ENCODE measurements at regions not wholly inside any gene's neighbourhood (a gene's known extent, or its start where the extent isn't known, plus 50 kb on each side); places are given as distances from the start of the nearest gene placed in this dataset.
"Not testable (repeated sequence)": the region's sequence is repeated elsewhere in the genome, so short reads cannot be mapped to it uniquely, and the experiment has no call there.

DNA sequence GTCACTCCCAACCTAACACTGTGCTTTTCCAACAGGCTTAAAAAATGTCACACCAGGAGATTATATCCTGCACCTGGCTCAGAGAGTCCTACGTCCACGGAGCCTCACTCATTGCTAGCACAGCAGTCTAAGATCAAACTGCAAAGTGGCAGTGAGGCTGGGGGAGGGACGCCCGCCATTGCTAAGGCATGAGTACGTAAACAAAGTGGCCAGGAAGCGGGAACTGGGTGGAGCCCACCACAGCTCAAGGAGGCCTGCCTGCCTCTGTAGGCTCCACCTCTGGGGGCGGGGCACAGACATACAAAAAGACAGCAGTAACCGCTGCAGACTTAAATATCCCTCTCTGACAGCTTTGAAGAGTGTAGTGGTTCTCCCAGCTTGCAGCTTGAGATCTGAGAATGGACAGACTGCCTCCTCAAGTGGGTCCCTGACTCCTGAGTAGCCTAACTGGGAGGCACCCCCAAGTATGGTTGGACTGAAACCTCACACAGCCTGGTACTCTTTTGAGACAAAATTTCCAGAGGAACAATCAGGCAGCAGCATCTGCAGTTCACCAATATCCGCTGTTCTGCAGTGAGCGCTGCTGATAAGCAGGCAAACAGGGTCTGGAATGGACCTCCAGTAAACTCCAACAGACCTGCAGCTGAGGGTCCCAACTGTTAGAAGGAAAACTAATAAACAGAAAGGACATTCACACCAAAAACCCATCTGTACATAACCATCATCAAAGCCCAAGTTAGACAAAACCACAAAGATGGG, 2986.4 kb upstream of the OR11H1 start:
- H3K9me3 Mint-ChIP-seq; H3K4me3 Mint-ChIP-seq; H3K27me3 Mint-ChIP-seq; H3K4me1 Mint-ChIP-seq (ENCODE audit: low read depth); intact Hi-C loops (cut with micrococcal nuclease); H3K27ac Mint-ChIP-seq; H3K36me3 Mint-ChIP-seq (ENCODE audit: low read depth): not testable (repeated sequence)

DNA sequence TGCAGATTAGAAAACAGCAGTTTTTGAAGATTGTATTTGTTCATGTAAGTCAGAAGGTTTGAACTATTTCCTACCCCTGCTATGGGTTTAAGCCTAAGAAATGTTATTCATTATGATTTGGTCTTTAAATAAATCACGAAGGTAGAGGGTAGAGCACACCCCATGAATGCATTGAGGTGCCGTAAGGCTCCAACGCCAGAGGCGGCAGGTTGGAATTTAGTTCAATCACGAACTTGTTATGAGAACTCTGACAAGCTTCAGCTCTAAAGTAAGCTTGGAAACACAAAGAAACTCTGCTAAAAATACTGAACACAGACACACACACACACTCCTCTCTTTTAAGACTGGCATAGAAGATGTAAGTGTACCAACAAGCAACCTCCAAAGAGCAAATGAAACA, 2974.6 kb upstream of the OR11H1 start:
- H3K4me3 Mint-ChIP-seq; H3K27me3 Mint-ChIP-seq; H3K4me1 Mint-ChIP-seq (ENCODE audit: low read depth); intact Hi-C loops (cut with micrococcal nuclease); H3K27ac Mint-ChIP-seq; H3K9me3 Mint-ChIP-seq; H3K36me3 Mint-ChIP-seq (ENCODE audit: low read depth): not testable (repeated sequence)

DNA sequence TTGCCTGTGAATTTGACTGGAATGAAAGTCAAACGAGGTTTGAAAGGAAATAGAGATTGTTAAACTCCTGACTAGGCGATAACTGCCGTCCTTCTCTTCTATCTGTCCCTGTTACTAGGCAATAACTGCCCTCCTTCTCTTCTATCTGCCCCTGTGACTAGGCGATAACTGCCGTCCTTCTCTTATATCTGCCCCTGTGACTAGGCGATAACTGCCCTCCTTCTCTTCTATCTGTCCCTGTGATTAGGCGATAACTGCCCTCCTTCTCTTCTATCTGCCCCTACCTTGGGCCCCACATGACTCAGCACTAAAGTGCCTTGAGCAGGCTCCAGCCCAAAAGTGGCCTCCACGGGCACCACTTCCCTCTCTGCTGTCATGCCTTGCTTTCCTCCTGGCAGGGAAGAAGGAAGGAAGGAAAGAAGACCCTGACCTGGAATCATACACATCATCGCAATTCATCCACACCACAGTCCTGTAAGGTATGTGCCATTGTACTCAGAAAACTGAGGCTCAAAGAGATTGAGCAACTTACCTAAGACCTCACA, 2973.3 kb upstream of the OR11H1 start:
- H3K4me1 Mint-ChIP-seq (ENCODE audit: low read depth); H3K36me3 Mint-ChIP-seq (ENCODE audit: low read depth); intact Hi-C loops (cut with micrococcal nuclease); H3K27me3 Mint-ChIP-seq; H3K27ac Mint-ChIP-seq; H3K9me3 Mint-ChIP-seq; H3K4me3 Mint-ChIP-seq: not testable (repeated sequence)

DNA sequence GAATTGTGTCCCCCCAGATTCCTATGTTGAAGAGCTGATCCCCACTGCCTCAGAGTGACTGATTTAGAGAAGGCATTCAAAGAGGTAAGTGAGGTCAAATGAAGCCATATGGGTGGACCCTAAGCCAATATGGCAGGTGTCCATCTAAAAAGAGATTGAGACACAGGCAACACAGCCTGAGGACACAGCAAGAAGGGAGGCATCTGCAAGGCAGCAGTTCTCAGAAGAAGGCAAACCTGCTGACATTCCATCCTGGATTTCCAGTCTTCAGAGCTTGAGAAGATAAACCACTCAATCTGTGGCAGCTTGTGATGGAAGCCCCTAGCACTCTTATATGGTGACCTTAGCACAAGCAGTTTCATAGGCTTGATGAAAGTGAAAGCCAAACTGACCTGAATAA, 2956.5 kb upstream of the OR11H1 start:
- H3K27me3 Mint-ChIP-seq; H3K4me3 Mint-ChIP-seq; H3K4me1 Mint-ChIP-seq (ENCODE audit: low read depth); H3K36me3 Mint-ChIP-seq (ENCODE audit: low read depth); intact Hi-C loops (cut with micrococcal nuclease); H3K27ac Mint-ChIP-seq: not testable (repeated sequence)
- peaks cover 21% of the 10 kb centered on the region for H3K9me3 Mint-ChIP-seq

DNA sequence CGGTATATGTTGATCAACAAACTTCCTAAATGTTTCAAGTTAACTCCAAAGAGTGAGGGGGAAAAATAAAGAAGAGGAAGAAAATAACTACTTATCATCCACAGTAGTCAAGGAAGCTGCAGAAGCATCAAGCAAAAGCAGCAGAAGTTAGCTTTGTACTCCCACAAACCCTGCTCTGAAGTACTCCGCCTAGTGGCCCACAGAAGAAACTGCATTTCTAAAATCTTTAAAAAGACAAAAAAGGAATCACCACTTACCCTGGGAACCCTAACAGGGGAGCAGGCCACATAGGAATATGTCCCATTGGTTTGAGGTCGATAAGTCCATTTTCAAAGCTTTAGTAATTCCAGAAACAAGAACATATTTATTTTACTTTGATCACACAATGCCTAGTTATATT, 2948.3 kb upstream of the OR11H1 start:
- H3K27ac Mint-ChIP-seq; H3K4me3 Mint-ChIP-seq; H3K4me1 Mint-ChIP-seq (ENCODE audit: low read depth); H3K36me3 Mint-ChIP-seq (ENCODE audit: low read depth); intact Hi-C loops (cut with micrococcal nuclease); H3K27me3 Mint-ChIP-seq: not testable (repeated sequence)
- H3K9me3 Mint-ChIP-seq = peaks cover 11% of the 10 kb centered on the region

DNA sequence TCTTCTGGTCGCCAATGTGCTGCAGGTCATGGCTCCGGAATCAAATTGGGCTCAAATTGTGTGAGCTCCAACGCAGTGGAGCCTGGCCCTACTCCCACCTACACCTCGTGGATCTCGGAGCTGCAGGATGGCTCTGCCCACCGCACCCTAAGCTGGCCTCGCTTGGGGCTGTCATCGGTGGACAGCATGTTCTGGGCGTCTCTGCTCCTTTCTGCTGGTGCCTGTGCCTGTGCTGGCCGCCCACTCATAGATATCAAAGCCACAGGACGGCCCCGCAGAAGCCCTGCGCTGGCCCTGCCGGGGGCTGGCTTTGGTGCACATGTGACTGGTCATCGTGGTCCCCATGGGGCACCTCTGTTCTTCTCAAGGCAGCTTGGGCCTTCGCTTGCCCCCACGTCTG, 2943.5 kb upstream of the OR11H1 start:
- H3K36me3 Mint-ChIP-seq (ENCODE audit: low read depth); H3K27ac Mint-ChIP-seq; H3K27me3 Mint-ChIP-seq; H3K4me1 Mint-ChIP-seq (ENCODE audit: low read depth); H3K4me3 Mint-ChIP-seq; intact Hi-C loops (cut with micrococcal nuclease): not testable (repeated sequence)
- peaks cover 21% of the 10 kb centered on the region for H3K9me3 Mint-ChIP-seq

DNA sequence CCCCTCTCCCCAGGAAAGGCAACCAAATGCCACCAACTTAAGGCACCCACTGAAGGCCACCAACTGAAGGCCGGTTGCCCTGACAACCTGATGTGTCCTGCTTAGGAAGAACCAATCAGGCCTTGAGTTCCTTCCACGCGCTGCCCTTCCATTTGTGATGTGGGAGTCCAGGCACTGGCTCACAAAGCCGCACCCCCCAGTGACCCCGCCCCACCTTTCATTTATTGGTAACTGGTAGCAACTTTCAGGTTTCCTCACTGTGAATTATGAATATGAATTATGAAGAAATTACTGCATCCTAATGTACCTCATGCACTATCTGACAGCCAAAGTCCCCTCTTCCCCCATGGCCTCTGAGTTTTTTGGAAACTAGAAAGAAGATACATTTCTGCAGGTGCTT, 2943.1 kb upstream of the OR11H1 start:
- H3K4me3 Mint-ChIP-seq; intact Hi-C loops (cut with micrococcal nuclease); H3K4me1 Mint-ChIP-seq (ENCODE audit: low read depth); H3K36me3 Mint-ChIP-seq (ENCODE audit: low read depth); H3K27me3 Mint-ChIP-seq; H3K27ac Mint-ChIP-seq: not testable (repeated sequence)
- peaks cover 25% of the 10 kb centered on the region for H3K9me3 Mint-ChIP-seq

DNA sequence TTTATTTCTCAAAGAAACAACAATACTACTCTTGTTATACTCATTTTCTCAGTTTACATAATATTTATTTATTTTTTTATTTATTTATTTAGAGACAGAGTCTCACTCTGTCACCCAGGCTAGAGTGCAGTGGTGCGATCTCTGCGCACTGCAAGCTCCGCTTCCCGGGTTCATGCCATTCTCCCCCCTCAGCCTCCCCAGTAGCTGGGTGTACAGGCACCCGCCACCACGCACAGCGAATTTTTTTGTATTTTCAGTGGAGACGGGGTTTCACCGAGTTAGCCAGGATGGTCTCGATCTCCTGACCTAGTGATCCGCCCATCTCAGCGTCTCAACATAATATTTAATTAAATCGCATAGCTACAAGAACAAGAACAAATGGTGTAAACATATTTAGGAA, 2932.3 kb upstream of the OR11H1 start:
- peaks cover 66% of the 10 kb centered on the region for H3K9me3 Mint-ChIP-seq
- H3K27ac Mint-ChIP-seq; H3K36me3 Mint-ChIP-seq (ENCODE audit: low read depth); H3K4me1 Mint-ChIP-seq (ENCODE audit: low read depth); H3K4me3 Mint-ChIP-seq; H3K27me3 Mint-ChIP-seq; intact Hi-C loops (cut with micrococcal nuclease): not testable (repeated sequence)

DNA sequence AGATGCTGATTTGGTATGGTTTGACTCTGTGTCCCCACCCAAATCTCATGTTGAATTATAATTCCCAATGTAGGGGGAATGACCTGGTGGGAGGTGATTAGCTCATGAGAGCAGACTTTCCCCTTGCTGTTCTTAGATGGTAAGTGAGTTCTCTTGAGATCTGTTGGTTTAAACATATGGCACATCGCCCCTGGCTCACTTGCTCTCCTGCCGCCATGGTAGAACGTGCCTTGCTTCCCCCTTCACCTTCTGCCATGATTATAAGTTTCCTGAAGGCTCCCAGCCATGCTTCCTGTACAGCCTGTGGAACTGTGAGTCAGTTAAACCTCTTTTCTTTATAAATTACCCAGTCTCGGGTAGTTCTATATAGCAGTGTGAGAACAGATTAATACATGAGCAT, 2930.2 kb upstream of the OR11H1 start:
- H3K4me1 Mint-ChIP-seq (ENCODE audit: low read depth); H3K27me3 Mint-ChIP-seq; H3K27ac Mint-ChIP-seq; intact Hi-C loops (cut with micrococcal nuclease); H3K4me3 Mint-ChIP-seq; H3K36me3 Mint-ChIP-seq (ENCODE audit: low read depth): not testable (repeated sequence)
- H3K9me3 Mint-ChIP-seq = peaks cover 71% of the 10 kb centered on the region

DNA sequence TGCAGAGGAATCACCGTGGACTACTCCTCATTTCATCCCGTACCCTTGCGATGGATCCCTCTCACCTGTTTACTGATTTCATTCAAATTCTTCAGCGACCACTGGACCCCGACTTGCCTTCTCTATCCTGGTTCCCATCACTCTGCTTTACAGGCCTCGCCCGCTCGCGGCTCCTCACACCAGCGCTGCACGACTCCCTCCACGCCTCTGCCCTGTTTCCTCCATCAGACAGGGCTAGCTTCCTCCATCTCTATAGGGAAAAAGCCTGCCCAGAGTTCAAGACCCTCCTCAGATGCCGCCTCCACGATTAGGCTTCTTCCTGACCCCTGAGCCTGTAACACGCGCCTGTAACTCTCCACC, 2926.5 kb upstream of the OR11H1 start:
- H3K4me3 Mint-ChIP-seq; H3K27ac Mint-ChIP-seq; H3K36me3 Mint-ChIP-seq (ENCODE audit: low read depth); intact Hi-C loops (cut with micrococcal nuclease); H3K27me3 Mint-ChIP-seq; H3K4me1 Mint-ChIP-seq (ENCODE audit: low read depth): not testable (repeated sequence)
- H3K9me3 Mint-ChIP-seq = peaks cover 82% of the 10 kb centered on the region

DNA sequence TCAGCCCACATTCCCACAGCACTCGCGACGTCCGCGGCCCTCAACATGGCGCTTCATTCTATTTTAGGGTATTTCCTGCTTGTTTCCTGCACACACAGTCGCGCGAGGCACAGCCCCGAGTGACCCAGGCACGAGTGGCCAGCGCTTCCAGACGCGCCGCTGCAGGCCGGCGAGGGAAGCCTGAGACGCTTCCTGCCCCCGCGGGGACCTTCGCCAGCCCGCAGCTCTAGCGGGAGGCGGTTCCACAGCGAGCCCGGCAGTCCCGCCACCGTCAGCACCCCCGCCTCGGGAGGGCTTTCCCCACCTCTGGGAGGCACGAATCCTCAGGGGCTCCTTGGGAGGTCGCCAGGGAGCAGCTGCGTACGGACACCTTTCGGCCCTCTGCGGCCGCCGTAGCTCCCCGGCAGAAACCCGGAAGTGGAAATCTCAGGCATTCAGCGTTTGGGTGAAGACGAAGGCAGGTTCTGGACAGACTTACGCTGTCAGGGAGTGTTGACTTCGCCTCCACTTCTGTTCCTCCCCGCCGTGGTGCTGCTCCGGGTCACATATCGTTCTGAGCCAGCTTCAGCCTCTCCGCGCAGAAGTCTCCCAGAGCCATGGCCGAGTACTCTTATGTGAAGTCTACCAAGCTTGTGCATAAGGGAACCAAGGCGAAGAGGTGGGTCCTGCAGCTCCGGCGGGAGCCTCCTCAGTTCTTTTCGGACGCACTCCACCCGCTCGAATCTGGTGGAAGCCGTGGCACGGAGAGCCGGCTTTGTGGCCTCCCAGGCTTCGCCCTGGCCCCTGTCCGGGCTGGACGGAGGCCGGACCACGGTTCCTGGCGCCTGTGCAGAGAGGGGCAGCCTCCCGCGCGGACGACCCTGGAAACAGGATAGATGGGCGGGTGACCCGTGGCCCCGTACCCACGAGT, 2925.9 kb upstream of the OR11H1 start:
- intact Hi-C loops (cut with micrococcal nuclease) = no loop called here
- Mint-ChIP-seq H3K4me1 (ENCODE audit: low read depth) (no peaks in the 10 kb centered on the region), H3K9me3 (peaks cover 84% of the 10 kb centered on the region), H3K4me3 (no peak overlapping the region), H3K27ac (no peak overlapping the region), H3K36me3 (ENCODE audit: low read depth) (no peaks in the 10 kb centered on the region), H3K27me3 (no peaks in the 10 kb centered on the region)

DNA sequence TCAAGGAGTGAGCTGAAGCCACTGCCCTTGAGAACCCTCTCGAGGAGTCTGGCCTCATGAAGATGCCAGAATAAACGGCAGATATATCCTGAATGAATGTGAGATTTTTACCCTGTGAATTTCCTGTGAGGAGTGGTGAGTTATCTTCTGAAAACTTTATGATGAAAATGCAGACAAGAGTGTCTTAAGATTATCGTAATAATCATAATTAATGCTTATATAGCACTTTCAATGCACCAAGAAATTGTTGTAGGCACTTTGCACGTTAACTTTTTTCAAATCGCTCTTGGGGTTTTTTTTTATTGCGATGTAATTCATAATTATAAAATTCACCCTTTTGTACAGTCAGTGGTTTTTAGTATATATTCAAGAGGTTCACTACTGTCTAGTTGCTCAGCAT, 2924.6 kb upstream of the OR11H1 start:
- peaks cover 83% of the 10 kb centered on the region for H3K9me3 Mint-ChIP-seq
- intact Hi-C loops (cut with micrococcal nuclease); H3K4me3 Mint-ChIP-seq; H3K4me1 Mint-ChIP-seq (ENCODE audit: low read depth); H3K27ac Mint-ChIP-seq; H3K36me3 Mint-ChIP-seq (ENCODE audit: low read depth); H3K27me3 Mint-ChIP-seq: not testable (repeated sequence)

DNA sequence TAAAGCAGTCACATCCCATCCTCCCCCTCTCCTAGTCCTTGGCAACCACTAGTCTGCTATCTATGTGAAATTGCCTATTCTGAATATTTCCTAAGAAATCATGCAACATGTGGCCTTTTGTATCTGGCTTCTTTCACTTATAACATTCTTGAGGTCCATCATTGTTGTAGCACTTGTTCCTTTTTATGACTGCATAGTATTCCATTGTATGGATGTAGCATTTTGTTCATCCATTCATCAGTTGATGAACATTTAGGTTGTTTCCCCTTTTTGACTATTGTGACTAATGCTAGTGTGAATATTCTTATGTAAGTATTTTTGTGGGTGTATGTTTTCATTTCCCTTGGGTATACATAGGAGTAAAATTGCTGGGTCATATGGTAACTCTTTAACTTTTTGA, 2924.2 kb upstream of the OR11H1 start:
- intact Hi-C loops (cut with micrococcal nuclease); H3K4me3 Mint-ChIP-seq; H3K36me3 Mint-ChIP-seq (ENCODE audit: low read depth); H3K27me3 Mint-ChIP-seq; H3K4me1 Mint-ChIP-seq (ENCODE audit: low read depth); H3K27ac Mint-ChIP-seq: not testable (repeated sequence)
- H3K9me3 Mint-ChIP-seq = peaks cover 83% of the 10 kb centered on the region

DNA sequence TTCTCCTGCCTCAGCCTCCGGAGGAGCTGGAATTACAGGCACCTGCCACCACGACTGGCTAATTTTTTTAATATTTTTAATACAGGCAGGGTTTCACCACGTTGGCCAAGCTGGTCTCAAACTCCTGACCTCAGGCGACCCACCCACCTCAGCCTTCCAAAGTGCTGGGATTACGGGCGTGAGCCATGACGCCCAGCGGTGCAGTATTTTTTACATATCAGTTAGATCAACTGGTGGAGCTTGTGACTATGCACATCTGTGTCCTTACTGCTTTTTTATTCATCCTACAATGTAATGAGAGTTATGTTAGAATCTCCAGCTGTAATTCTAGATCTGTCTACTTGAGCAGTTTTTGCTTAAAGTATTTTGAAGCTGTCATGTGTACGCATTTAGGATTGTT, 2919.5 kb upstream of the OR11H1 start:
- H3K4me1 Mint-ChIP-seq (ENCODE audit: low read depth); intact Hi-C loops (cut with micrococcal nuclease); H3K4me3 Mint-ChIP-seq; H3K27me3 Mint-ChIP-seq; H3K27ac Mint-ChIP-seq; H3K36me3 Mint-ChIP-seq (ENCODE audit: low read depth): not testable (repeated sequence)
- peaks cover 68% of the 10 kb centered on the region for H3K9me3 Mint-ChIP-seq

All from dendritic cell treated with granulocyte-macrophage colony-stimulating factor and Interleukin-4, amounts not matched to agents 40 ng/mL and 50 ng/mL, for 4 days (primary cell).